ENCODE measurements at regions not wholly inside any gene's neighbourhood (a gene's known extent, or its start where the extent isn't known, plus 50 kb on each side); places are given as distances from the start of the nearest gene placed in this dataset.

DNA sequence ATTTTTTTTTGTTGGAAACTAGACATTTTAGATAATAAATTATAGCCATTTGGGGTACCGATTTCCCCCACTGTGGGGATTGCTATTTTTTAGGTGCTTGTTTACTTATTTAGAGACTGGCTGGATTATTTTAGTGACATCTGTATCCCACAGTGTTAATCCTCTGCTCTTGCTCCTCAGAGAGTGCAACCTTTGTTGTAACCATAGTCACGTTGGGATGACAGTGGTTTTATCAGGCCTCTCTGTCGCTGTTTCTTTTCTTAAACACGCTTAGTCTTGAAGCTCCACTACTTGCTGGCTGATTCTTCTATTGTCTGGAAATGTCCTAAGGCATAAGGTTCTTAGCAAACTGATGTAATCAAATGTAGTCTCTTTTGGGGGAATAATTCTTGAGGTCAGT lies 451.6 kb upstream of the SEMA6D start:
- Mint-ChIP-seq H3K4me1 (ENCODE audit: low read depth) (no peaks in the 10 kb centered on the region), H3K27me3 (peaks cover 3% of the 10 kb centered on the region), H3K36me3 (no peaks in the 10 kb centered on the region), H3K27ac (no peak overlapping the region), H3K9me3 (ENCODE audit: low read depth) (peaks cover 7% of the 10 kb centered on the region), H3K4me3 (no peak overlapping the region)

DNA sequence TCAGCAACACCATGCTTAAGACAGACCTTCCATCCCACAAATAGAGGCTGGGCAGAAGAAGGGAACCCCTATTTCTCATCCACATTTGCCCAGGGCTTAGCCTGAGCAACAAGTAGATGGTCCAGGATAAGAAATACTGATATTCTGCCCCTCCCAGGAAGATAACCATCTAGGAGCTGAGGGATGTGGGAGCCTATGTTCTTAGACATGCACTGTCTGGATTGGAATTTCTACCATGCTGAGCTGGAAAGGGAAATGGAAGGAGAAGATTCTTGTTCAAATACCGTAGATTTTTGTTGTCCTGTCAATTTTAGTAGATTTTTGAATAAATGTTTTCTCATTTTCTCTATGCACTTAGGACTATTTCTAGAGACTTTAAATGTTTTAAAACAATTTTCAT lies 450.7 kb upstream of the SEMA6D start:
- no peaks in the 10 kb centered on the region for H3K4me1 Mint-ChIP-seq (ENCODE audit: low read depth)
- peaks cover 7% of the 10 kb centered on the region for H3K9me3 Mint-ChIP-seq (ENCODE audit: low read depth)
- H3K36me3 Mint-ChIP-seq: no peaks in the 10 kb centered on the region
- H3K27ac Mint-ChIP-seq: no peak overlapping the region
- H3K4me3 Mint-ChIP-seq: no peak overlapping the region
- H3K27me3 Mint-ChIP-seq: peaks cover 3% of the 10 kb centered on the region

DNA sequence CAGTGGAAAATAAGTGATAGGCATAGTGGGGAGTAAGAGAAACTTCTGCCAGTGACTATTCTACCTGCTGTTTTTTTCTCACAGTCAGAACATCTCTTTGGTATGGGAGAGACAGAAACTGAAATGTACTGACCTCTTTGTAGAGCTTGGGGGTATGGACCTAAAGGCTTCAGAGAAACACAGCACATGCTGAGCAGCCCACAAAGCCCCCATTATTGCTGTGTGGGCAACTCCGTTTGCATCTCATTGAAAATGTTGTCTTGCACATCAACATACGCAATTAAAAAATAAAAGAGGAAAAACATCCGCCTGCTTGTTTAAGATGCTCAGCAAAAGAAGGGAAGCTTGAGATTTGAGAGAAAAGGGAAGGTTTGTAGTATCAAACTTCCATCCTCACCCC lies 443.4 kb upstream of the SEMA6D start:
- H3K36me3 Mint-ChIP-seq: no peaks in the 10 kb centered on the region
- H3K27me3 Mint-ChIP-seq: peaks cover 3% of the 10 kb centered on the region

DNA sequence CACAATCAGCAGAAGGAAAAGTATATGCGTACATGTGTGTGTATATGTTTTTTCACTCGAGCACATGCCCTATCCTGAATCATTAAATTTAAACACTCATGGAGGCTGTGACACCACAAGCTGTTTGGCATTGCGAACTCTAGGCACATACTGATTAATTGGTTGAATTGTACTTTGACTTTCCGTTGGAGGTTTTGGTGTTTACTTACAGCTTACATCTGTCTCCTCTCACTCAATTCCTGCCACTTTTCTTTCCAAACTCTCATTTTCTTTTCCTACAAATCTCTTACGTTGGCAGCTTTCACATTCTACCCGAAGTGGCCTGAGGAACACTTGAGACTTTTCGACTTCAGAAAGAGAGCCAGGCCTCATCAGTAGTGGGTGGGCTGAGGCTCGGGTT lies 434.1 kb upstream of the SEMA6D start:
- Mint-ChIP-seq H3K36me3 (no peaks in the 10 kb centered on the region), H3K9me3 (ENCODE audit: low read depth) (peaks cover 4% of the 10 kb centered on the region), H3K27ac (no peak overlapping the region), H3K4me1 (ENCODE audit: low read depth) (no peaks in the 10 kb centered on the region), H3K27me3 (peaks cover 2% of the 10 kb centered on the region), H3K4me3 (no peak overlapping the region)

More for the DNA sequence above, 443.4 kb upstream of the SEMA6D start:
- no peak overlapping the region for H3K27ac Mint-ChIP-seq
- peaks cover 5% of the 10 kb centered on the region for H3K9me3 Mint-ChIP-seq (ENCODE audit: low read depth)
- no peaks in the 10 kb centered on the region for H3K4me1 Mint-ChIP-seq (ENCODE audit: low read depth)
- no peak overlapping the region for H3K4me3 Mint-ChIP-seq

DNA sequence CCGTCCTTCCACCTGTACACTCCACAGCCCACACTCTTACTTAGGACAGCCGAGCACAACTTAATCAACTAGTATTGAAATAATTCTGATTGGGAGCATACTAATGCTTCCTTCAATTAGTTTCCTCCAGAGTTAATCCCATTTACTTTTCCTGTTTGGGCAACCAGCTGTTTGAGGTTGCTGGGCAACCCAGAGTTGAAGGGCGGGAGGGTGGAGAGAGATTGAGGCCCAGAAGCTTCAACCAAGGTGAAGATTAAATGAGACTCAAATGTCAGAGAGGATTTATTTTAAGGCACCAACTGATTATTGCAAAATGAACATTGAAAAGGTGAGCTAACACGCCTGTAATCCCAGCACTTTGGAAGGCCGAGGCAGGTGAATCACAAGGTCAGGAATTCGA lies 428.5 kb upstream of the SEMA6D start:
- no peaks in the 10 kb centered on the region for H3K9me3 Mint-ChIP-seq (ENCODE audit: low read depth)
- no peaks in the 10 kb centered on the region for H3K36me3 Mint-ChIP-seq
- H3K4me3 Mint-ChIP-seq: no peak overlapping the region
- no peaks in the 10 kb centered on the region for H3K4me1 Mint-ChIP-seq (ENCODE audit: low read depth)
- no peak overlapping the region for H3K27ac Mint-ChIP-seq
- no peaks in the 10 kb centered on the region for H3K27me3 Mint-ChIP-seq

DNA sequence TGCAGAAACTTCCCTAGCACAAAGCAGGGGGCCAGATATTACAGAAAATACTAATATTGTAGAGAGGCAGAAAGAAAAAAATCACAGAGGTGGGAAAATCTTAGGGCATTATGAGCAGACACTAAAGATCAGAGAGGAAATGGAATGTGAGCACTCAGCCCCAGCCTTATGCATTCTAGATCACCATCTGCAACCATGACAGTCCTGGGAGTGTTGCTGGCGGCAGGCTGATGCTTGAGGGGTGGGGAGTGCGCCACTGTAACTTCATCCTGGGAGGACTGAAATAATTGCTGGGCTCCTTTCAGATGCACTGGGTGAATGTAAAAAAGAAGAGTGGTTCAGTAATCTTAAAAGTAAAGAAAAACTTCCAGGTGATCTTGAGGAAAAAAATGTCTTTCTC lies 427.6 kb upstream of the SEMA6D start:
- Mint-ChIP-seq H3K36me3 (no peaks in the 10 kb centered on the region), H3K27ac (no peak overlapping the region), H3K27me3 (no peaks in the 10 kb centered on the region), H3K4me1 (ENCODE audit: low read depth) (no peaks in the 10 kb centered on the region), H3K9me3 (ENCODE audit: low read depth) (no peaks in the 10 kb centered on the region), H3K4me3 (no peak overlapping the region)

DNA sequence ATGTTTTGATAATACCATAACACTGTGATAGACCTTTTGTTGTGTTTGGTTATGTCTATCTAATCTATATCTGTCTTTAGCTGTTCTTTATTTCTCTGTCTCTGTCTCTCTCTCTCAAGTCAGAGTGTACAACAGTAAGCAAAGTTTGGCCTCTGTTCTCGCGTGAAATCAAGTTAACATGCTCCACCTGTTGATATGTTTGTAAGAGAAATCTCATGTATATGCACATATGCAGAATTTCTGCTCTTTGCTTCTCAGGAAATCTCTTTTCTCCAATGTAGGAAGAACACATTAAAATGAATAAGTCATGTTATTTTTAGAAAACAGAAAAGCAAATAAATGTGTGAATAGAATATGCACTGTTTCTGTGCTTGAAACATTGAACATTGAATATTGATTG lies 425.5 kb upstream of the SEMA6D start:
- Mint-ChIP-seq H3K4me1 (ENCODE audit: low read depth) (no peaks in the 10 kb centered on the region), H3K9me3 (ENCODE audit: low read depth) (no peaks in the 10 kb centered on the region), H3K36me3 (no peaks in the 10 kb centered on the region), H3K4me3 (no peak overlapping the region), H3K27me3 (no peaks in the 10 kb centered on the region), H3K27ac (no peak overlapping the region)

DNA sequence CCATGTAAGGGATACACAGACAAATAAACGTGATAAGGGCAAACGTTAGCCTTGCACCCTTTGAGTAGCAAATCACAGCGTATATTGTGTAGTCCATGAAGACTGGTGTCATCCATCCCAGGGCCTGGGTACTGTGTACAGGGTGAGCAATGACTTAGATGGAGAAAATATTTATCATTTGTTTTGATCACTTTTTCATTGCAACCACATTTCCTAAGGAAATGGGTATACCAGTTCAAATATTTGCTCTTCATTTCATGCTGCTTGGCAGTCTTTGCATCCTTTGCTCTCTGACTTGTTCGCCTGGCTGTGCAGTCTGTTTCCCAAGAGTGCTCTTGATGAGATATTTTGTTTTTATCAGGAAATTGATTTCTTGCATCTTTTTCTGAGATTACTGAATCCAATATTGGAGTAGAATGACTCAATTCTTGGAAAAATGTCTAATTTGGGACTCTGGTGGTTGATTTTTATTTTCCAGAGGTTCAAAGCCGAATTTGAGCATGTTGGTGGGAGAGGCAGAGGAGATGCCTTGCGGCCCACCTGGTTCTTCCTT lies 424.6 kb upstream of the SEMA6D start:
- Mint-ChIP-seq H3K4me1 (ENCODE audit: low read depth) (no peaks in the 10 kb centered on the region), H3K4me3 (no peak overlapping the region), H3K27me3 (no peaks in the 10 kb centered on the region), H3K36me3 (no peaks in the 10 kb centered on the region), H3K9me3 (ENCODE audit: low read depth) (no peaks in the 10 kb centered on the region), H3K27ac (no peak overlapping the region)

DNA sequence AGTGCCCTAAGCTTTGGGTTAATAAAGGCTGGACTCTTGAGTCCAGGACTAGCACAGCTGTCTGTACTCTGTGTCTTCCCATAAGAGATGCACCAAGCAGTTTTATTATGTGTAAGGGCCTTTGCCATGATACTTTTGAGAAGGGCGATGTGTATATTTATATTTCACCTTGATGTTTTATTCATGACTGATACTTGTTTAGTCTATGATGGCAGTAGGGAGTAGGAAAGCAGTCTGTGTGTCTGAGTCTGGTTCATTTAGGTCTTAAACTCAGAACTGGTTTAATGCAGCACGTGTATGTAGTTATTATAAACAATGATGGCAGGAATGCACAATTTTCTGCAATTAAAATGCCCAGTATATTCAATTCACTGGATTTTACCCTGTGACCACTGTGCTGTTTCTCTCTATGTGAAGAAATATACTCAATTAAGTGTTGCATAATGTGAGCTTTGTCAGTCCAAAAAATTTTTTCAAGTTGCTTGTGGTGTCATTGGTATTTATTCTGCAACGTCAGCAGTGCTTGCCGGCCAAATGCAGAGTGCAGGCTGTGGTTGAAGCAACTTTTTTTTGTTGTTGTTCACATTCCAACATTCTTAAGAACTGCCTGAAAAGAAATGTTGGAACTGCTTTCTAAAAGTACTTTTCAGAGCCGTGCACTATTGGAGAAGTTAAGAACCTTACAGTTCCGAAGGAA lies 423.7 kb upstream of the SEMA6D start:
- no peaks in the 10 kb centered on the region for H3K4me1 Mint-ChIP-seq (ENCODE audit: low read depth)
- no peak overlapping the region for H3K27ac Mint-ChIP-seq
- no peaks in the 10 kb centered on the region for H3K9me3 Mint-ChIP-seq (ENCODE audit: low read depth)
- no peaks in the 10 kb centered on the region for H3K27me3 Mint-ChIP-seq
- no peaks in the 10 kb centered on the region for H3K36me3 Mint-ChIP-seq
- no peak overlapping the region for H3K4me3 Mint-ChIP-seq

DNA sequence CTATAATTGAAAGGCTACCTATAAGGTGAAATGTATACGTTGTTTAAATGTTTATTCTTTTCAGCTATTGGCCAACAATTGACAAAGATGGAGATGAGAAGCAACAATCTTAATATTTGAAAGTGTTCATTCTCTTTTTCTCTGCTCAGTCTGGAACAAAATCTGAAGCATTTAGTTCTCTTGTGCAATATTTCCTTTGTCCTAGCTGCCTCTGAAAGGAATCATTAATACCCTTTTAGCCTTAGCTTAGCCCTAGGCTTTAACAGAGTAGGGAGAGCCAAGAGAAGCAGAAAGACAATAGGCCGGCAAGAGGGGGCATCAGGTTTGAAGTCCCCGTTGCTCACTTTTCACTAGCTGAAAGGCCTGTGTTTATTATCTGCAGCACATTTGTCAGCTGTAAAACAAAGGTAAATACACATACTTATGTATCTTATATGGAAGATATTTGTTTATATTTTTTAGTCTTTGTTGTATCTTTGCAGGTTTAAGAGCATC lies 422.5 kb upstream of the SEMA6D start:
- Mint-ChIP-seq H3K4me3 (no peak overlapping the region), H3K36me3 (no peaks in the 10 kb centered on the region), H3K27ac (no peak overlapping the region), H3K27me3 (no peaks in the 10 kb centered on the region), H3K9me3 (ENCODE audit: low read depth) (no peaks in the 10 kb centered on the region), H3K4me1 (ENCODE audit: low read depth) (no peaks in the 10 kb centered on the region)

DNA sequence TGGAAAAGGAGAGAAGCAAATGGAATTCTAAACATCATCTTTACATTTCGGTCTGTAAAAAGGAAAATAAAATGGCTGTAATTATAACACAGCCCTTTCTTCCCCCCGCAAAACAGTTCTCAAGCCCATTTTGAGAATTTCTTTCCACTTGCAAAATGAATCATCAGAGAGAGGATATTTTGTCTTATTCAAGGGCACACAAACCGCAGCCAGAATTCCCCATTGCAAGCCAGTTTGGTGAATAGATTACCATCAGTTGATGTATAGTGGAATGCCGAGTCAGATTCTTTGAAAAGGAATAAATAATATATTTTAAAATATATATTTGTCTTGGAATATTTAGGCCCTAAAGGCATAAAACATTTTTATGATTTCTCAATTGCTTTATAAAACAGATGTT lies 420.4 kb upstream of the SEMA6D start:
- Mint-ChIP-seq H3K27ac (no peak overlapping the region), H3K4me1 (ENCODE audit: low read depth) (no peaks in the 10 kb centered on the region), H3K36me3 (no peaks in the 10 kb centered on the region), H3K4me3 (no peak overlapping the region), H3K27me3 (no peaks in the 10 kb centered on the region), H3K9me3 (ENCODE audit: low read depth) (no peaks in the 10 kb centered on the region)

DNA sequence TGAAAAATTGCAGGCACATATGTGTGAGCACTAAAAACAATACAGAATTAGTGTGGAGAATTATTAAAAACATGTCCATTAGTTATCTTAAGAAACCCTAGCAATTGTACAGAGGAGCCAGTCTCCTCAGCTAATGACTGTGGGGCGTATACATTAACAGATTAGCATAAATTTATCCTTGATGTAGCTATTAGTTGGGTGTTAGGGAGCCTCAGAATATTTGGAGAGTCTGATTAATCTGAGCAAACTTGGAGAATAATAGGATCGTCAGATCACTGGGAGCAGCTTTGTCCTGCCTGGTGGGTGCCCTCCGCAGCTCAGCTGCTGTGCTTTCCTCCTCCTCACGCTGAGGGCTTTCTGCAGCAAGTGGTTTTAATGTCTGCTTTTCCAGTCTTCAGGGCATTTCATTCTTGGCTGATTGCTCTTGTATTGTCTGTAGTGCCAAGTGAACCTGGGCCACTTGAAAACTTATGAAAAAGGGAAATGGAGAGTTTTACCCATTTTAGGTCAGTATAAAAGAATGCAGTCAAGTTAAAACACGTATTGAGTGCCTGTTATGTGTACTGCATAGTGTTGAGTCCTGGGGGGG lies 417.4 kb upstream of the SEMA6D start:
- no peak overlapping the region for H3K4me3 Mint-ChIP-seq
- no peaks in the 10 kb centered on the region for H3K27me3 Mint-ChIP-seq
- no peak overlapping the region for H3K27ac Mint-ChIP-seq
- no peaks in the 10 kb centered on the region for H3K4me1 Mint-ChIP-seq (ENCODE audit: low read depth)
- no peaks in the 10 kb centered on the region for H3K9me3 Mint-ChIP-seq (ENCODE audit: low read depth)
- H3K36me3 Mint-ChIP-seq: no peaks in the 10 kb centered on the region

DNA sequence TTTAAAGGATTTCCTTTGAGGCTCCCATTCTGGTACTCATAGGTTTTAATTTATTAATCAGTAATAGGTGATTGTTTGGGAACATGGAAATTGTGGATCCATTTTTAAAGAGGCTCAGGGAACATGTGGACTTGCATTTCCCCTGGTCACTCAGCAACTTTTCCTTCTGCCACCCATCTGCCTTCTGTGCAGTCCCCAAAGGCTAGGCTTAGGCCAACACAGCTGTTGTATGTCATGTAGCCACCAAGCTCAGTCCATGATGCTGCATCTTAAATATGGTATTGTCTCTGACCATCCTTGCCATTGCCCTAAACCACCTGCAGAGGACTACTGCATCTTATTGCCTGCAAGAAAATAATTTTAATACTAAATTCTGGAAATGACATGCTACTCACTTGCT lies 416.7 kb upstream of the SEMA6D start:
- H3K4me1 Mint-ChIP-seq (ENCODE audit: low read depth): no peaks in the 10 kb centered on the region
- no peak overlapping the region for H3K4me3 Mint-ChIP-seq
- no peaks in the 10 kb centered on the region for H3K9me3 Mint-ChIP-seq (ENCODE audit: low read depth)
- no peaks in the 10 kb centered on the region for H3K36me3 Mint-ChIP-seq
- no peaks in the 10 kb centered on the region for H3K27me3 Mint-ChIP-seq
- no peak overlapping the region for H3K27ac Mint-ChIP-seq

DNA sequence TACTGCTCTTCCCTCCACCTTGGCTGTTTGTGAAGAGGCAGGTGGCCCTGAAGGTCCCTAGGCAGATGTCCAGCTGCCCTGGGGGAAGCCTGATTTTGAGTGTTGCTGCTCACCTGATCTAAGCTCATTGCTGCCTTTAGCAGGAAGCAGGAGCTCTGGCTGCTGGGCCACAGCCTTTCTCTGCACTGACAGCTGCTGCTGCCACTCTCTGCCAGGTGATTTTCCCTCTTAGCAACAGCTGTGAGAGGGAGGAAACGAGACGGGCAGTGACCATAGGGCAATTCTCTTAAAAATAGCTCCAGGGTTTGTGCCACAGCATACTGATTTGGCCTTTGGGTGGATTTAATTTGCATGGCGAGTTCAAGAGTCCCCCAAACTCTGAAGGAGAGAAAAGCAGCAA lies 415.8 kb upstream of the SEMA6D start:
- no peak overlapping the region for H3K4me3 Mint-ChIP-seq
- no peaks in the 10 kb centered on the region for H3K27me3 Mint-ChIP-seq
- H3K36me3 Mint-ChIP-seq: no peaks in the 10 kb centered on the region
- H3K27ac Mint-ChIP-seq: no peak overlapping the region
- H3K9me3 Mint-ChIP-seq (ENCODE audit: low read depth): no peaks in the 10 kb centered on the region
- H3K4me1 Mint-ChIP-seq (ENCODE audit: low read depth): no peaks in the 10 kb centered on the region

DNA sequence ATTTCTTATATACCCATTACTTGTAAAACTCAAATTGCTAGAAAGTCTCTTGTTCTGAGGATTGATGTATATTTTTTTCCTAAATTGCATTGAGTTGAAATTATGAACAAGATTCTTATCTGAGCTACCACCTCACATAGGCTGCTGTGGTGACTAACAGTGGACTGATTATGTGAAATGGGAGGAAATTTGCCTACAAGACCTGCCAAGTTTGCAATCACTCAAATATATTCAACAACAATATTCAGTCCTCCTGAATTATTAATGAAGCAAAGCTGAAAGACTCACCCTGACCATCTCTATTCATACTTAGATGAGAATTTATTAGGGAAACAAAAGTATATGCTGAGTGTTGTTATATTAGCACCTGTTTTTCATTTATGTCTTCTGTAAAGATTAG lies 412.6 kb upstream of the SEMA6D start:
- H3K36me3 Mint-ChIP-seq: no peaks in the 10 kb centered on the region
- H3K9me3 Mint-ChIP-seq (ENCODE audit: low read depth): no peaks in the 10 kb centered on the region
- no peaks in the 10 kb centered on the region for H3K4me1 Mint-ChIP-seq (ENCODE audit: low read depth)
- no peaks in the 10 kb centered on the region for H3K27me3 Mint-ChIP-seq
- H3K4me3 Mint-ChIP-seq: no peak overlapping the region
- H3K27ac Mint-ChIP-seq: no peak overlapping the region

DNA sequence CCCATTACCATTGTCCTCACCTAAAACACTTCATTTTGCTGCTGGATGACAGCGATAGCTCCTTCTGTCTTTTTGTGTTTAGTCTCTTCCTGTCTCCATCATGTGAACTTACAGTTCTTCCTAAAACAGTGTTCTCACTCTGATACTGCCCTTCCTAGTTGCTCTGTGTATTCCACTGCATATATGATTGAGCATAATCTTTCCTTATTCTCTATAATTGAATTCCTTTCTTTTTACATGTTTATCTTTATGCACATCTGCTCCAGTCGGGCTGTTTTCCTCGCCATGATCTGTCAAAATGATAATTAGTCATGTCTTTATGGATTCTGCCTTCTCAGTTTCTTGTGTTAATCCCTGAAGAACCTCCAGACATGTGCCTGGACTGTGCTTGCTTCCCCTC lies 405.1 kb upstream of the SEMA6D start:
- Mint-ChIP-seq H3K27me3 (no peaks in the 10 kb centered on the region), H3K4me1 (ENCODE audit: low read depth) (no peaks in the 10 kb centered on the region), H3K27ac (no peak overlapping the region), H3K36me3 (no peaks in the 10 kb centered on the region), H3K4me3 (no peak overlapping the region), H3K9me3 (ENCODE audit: low read depth) (peaks cover 15% of the 10 kb centered on the region)

All from activated naive CD8-positive, alpha-beta T cell (primary cell).